NCI-H69 (cell line): ENCODE measurements at regions not wholly inside any gene's neighbourhood (a gene's known extent, or its start where the extent isn't known, plus 50 kb on each side); places are given as distances from the start of the nearest gene placed in this dataset.

Experiments
- DNase-seq: peaks from one replicate; lab custom pipeline; 2025; lab: John Stamatoyannopoulos, UW

DNA sequence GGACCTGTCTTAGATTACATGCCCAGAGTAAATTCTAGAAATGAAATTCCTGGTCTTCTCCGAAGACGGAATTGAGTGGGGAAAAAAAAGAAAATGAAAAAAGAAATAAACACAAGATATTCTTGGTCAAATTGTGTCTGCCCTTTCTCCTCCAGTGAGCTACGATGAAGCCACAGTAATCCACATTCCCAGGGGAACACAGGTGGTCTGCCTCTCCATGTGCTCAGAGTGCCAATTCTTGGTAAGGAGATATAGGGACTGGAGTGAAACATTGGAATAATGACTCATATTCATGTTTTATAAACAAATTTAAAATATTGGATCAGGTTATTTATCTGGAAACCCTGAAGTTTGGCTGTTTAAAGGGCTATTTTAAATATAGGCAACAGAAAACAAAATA, 54.2 kb upstream of the MGST2 start:
- peak; percentile 32 for DNase-seq

DNA sequence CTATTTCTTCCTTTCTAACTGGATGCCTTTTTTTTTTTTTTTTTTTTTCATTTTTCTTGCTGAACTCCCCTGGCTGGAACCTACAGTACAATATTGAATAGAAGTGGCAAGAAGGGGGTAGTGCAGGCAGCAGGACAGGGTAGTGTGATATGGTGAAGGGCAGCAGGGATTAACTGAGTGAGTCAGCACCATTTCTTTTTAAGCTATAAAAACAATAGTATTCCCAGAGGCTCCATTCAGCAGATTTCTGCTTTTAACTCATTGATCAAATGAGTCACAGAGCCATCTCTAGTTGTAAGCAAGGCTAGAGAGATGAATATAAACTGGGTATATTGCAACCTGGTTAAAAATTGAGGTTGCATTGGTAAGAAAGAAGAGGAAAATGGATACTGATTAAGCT, 53.6 kb upstream of the SETD7 start:
- peak; percentile 4 for DNase-seq

DNA sequence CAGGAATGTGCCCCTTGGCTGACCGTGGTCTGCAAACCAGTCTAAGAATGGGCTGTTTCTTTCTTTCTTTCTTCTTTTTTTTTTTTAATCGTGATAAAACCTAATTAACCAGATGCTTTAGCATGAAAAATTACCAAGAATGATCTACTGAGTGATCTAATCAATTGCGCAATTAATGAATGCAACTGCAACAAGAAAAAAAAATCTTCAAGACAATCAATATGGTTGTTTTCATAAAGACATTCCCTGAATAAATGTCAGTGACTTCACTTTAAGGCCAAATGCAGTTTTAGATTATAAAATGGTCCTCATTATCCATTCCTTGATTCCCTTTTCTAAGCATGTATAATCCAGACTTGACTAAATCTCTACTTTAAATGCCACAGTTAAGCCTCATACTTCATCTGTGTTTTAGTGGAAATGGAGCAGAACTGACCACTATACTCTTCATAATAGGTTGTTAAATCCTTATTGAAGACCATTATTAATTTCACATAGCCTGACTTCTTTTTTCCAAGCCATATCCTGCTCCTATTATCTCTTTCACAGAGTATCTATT, 51.6 kb upstream of the SETD7 start:
- DNase-seq: no peak

DNA sequence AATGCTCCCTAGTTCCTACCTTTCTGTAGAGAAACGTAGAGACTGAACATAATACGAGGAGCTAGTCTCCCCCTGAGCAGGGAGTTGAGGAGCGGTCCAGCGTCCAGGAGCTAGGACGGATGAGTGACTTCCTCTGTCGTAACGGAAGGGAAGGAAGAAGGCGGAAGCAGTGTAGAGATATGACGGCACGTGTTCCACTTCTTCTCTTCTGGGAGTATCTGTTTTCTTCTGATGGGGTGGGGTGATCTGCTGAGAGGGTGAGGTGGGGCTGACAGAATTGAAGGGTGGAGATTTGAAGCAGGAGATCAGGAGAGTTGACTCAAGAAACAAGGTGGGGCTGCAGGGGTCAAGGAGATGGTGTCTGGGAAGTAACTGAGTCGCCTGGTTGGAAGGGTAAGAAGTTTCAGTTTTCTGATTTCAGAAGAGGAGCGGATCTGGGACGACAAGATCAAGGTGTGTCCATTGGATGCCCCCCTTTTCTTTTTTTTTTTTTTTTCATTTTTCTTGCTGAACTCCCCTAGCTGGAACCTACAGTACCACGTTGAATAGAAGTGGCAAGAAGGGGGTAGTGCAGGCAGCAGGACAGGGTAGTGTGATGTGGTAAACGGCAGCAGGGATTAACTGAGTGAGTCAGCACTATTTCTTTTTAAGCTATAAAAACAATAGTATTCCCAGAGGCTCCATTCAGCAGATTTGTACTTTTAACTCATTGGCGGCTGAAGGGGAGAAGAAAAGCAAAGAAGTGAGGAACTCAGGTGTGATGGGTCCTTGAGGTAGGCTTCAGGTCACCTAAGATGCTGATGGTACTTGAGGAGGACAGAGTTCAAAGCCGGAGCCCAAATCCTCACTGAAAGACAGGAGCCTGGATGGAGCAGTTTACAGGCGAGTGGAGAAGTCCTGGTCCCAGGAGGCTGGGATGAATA, 50.8 kb upstream of the SETD7 start:
- no peak for DNase-seq

DNA sequence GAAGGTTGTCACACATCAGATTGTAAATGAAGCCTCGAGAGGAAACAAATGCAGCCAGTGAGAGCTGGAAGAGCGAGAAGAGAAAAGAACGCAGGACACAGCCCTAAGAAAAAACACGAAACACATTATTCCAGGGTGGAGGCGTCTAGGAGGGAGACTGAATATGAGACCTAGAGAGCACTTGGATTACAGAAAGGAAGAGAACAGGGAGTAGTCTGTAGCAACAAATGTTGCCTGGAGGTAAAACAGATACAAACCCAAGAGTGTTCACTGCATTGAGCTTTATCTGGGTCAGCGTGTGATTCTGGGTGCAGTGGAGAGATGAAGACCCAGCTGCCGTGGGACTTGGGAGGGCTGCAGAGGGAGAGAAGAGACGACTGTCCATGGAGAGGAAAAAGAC, 50.1 kb upstream of the SETD7 start:
- DNase-seq: no peak
